K562 (cell line): ENCODE measurements at regions not wholly inside any gene's neighbourhood (a gene's known extent, or its start where the extent isn't known, plus 50 kb on each side); places are given as distances from the start of the nearest gene placed in this dataset.

Experiments used
- ATAC-seq: fragments of 200-7000 bp; cut with Tn5 transposase; 3 replicates; pipeline ENCODE4 v1.9.1; 2020; ENCODE audit warnings: moderate library complexity
- BruUV-seq: library from RNA; stranded (reverse); fragments of 400-500 nt; replicated peaks from 2 replicates; lab custom pipeline; 2021; lab: Mats Ljungman, UMichigan
- CTCF ChIA-PET: fragments of 300-600 bp; formaldehyde crosslinking; extraction: SDS; loops from one replicate; lab custom pipeline; 2021; ENCODE audit warnings: low intra/inter-chr PET ratio; lab: Yijun Ruan, JAX
- POLR2A ChIA-PET: fragments of 300-600, 350-650 bp; sonication (Branson Sonifier 250); formaldehyde crosslinking; extraction: SDS; loops from one replicate; lab custom pipeline; 2021; ENCODE audit warnings: antibody characterized with exemption, inconsistent platforms; lab: Yijun Ruan, JAX
- DNase-seq, 4 experiments: peaks; one replicate each; pipeline versions ENCODE4 v3.0.0 to v3.0.0-alpha.2; 2011 to 2018; ENCODE audit warnings: low spot score in 3 of 4, mixed read lengths in 3 of 4; ENCODE audit errors: extremely low read depth in 1 of 4
- FAIRE-seq: peaks from 2 replicates; lab custom pipeline; 2011; peaks lifted over from hg19 to GRCh38; lab: Jason Lieb, UNC
- H2AFZ ChIP-seq: 2 replicates; pipeline ENCODE4 v1.6.0; 2011; ENCODE audit warnings: low read depth, low read length, control low read depth, inconsistent platforms
- H3K27ac ChIP-seq: fragments of 200-600 bp; 3 replicates; pipeline ENCODE4 v1.8.0; 2011; ENCODE audit warnings: low read depth, mild to moderate bottlenecking, control low read depth, inconsistent platforms, low read length, moderate library complexity, mixed read lengths; ENCODE audit errors: extremely low read depth
- H3K27me3 ChIP-seq, 2 experiments: fragments of 300-600 bp in 1 of 2; 2 replicates in 1 of 2; 3 replicates in 1 of 2; pipeline versions ENCODE4 v1.6.0 to v1.8.0; 2011; ENCODE audit warnings: inconsistent platforms in 2 of 2, low read length in 2 of 2, mild to moderate bottlenecking in 1 of 2, mixed read lengths in 1 of 2, moderate library complexity in 1 of 2; ENCODE audit not compliant: control insufficient read depth in 2 of 2, insufficient read depth in 2 of 2
- H3K36me3 ChIP-seq: fragments of 300-600 bp; 3 replicates; pipeline ENCODE4 v1.8.0; 2011; ENCODE audit warnings: mild to moderate bottlenecking, low read length, inconsistent platforms; ENCODE audit not compliant: control insufficient read depth, insufficient read depth
- H3K4me1 ChIP-seq, 2 experiments: fragments of 200-600 bp in 1 of 2; replicated peaks in 1 of 2; 2 replicates in 1 of 2; 3 replicates in 1 of 2; pipeline versions ENCODE4 v1.5.1 to v1.8.0; 2011; ENCODE audit warnings: inconsistent platforms in 2 of 2, low read length in 2 of 2, mild to moderate bottlenecking in 1 of 2, mixed read lengths in 1 of 2, moderate library complexity in 1 of 2; ENCODE audit not compliant: control insufficient read depth in 2 of 2, insufficient read depth in 2 of 2
- H3K4me2 ChIP-seq: 2 replicates; pipeline ENCODE4 v1.6.1; 2011; ENCODE audit warnings: low read length, control low read depth, inconsistent platforms, mixed read lengths; ENCODE audit not compliant: insufficient read depth
- H3K4me3 ChIP-seq: fragments of 200-600 bp; sonication (generic), shearing (Covaris generic); 2 replicates; pipeline ENCODE4 v1.5.1; 2016; ENCODE audit warnings: control low read depth, inconsistent platforms
- H3K79me2 ChIP-seq: fragments of 200-600 bp; 3 replicates; pipeline ENCODE4 v1.8.0; 2011; ENCODE audit warnings: low read length, inconsistent platforms; ENCODE audit not compliant: control insufficient read depth, insufficient read depth
- H3K9ac ChIP-seq, 2 experiments: 2 replicates each; pipeline versions ENCODE4 v1.6.0 to v1.6.1; 2011; ENCODE audit warnings: low read depth in 2 of 2, low read length in 2 of 2, control low read depth in 1 of 2, inconsistent platforms in 1 of 2, mild to moderate bottlenecking in 1 of 2, mixed read lengths in 1 of 2; ENCODE audit not compliant: insufficient read depth in 1 of 2
- H3K9me1 ChIP-seq: one replicate; pipeline ENCODE4 v1.6.0; 2011; ENCODE audit warnings: inconsistent platforms, mild to moderate bottlenecking, low read length, moderate library complexity; ENCODE audit not compliant: control insufficient read depth, insufficient read depth
- H3K9me3 ChIP-seq: replicated peaks from 2 replicates; pipeline ENCODE4 v1.5.1; 2011; ENCODE audit warnings: low read depth, low read length, inconsistent platforms; ENCODE audit not compliant: control insufficient read depth, insufficient read depth
- H4K20me1 ChIP-seq: replicated peaks from 2 replicates; pipeline ENCODE4 v1.6.1; 2011; ENCODE audit warnings: low read length, inconsistent platforms, mixed read lengths; ENCODE audit not compliant: control insufficient read depth, insufficient read depth
- ESRRA ChIP-seq: fragments of 450-650 bp; IDR thresholded peaks from 2 replicates; pipeline ENCODE4 v1.6.1; 2014; ENCODE audit warnings: low read depth, mild to moderate bottlenecking, moderate library complexity, borderline replicate concordance
- MYC ChIP-seq, 2 experiments: fragments of 250-450 bp in 1 of 2; sonication (Bioruptor Pico) in 1 of 2; IDR thresholded peaks; 2 replicates each; pipeline versions ENCODE4 v1.5.1 to v1.6.1; 2012 to 2021; ENCODE audit warnings: low read depth in 2 of 2, borderline replicate concordance in 1 of 2, improper control_type of control experiment in 1 of 2, low read length in 1 of 2, mild to moderate bottlenecking in 1 of 2, moderate library complexity in 1 of 2
- NFE2 ChIP-seq: IDR thresholded peaks from 2 replicates; pipeline ENCODE4 v1.6.1; 2014; ENCODE audit warnings: antibody characterized with exemption, low read depth
- NFYB ChIP-seq: IDR thresholded peaks from 2 replicates; pipeline ENCODE4 v1.6.1; 2011; ENCODE audit warnings: mild to moderate bottlenecking, moderate library complexity; ENCODE audit not compliant: insufficient read length; ENCODE audit errors: extremely low read depth
- NR2F6 ChIP-seq: fragments of 450-650 bp; formaldehyde crosslinking; IDR thresholded peaks from 2 replicates; pipeline ENCODE4 v1.4.0; 2020; ENCODE audit warnings: mild to moderate bottlenecking
- NRF1 ChIP-seq, 2 experiments: fragments of 450-650 bp; IDR thresholded peaks in 1 of 2; conservative IDR thresholded peaks in 1 of 2; 2 replicates each; pipeline ENCODE4 v1.6.1; 2014; ENCODE audit warnings: mild to moderate bottlenecking in 2 of 2
- POU5F1 ChIP-seq: fragments of 150-350 bp; IDR thresholded peaks from 2 replicates; pipeline ENCODE4 v1.6.1; 2014; ENCODE audit warnings: borderline replicate concordance, low read length, low read depth, mild to moderate bottlenecking; ENCODE audit not compliant: partially characterized antibody
- SRSF1 ChIP-seq: fragments of 200-400 bp; formaldehyde crosslinking; IDR thresholded peaks from 2 replicates; pipeline ENCODE4 v1.6.1; 2017; ENCODE audit warnings: mild to moderate bottlenecking, low read depth, low read length, moderate library complexity
- SRSF9 ChIP-seq: fragments of 200-400 bp; formaldehyde crosslinking; IDR thresholded peaks from 2 replicates; pipeline ENCODE4 v1.6.1; 2017; ENCODE audit warnings: low read depth, low read length, borderline replicate concordance
- WGBS: fragments of 100-300 bp; shearing (Covaris generic); methylation state at CpG from one replicate; pipeline ENCODE4 v1.1.6; 2016; ENCODE audit warnings: low coverage, mixed read lengths; ENCODE audit not compliant: insufficient coverage; ENCODE audit errors: missing lambda C conversion rate; 5-methylcytosine and 5-hydroxymethylcytosine counted together
- in situ Hi-C: fragments of 300-500 bp; cut with MboI; formaldehyde crosslinking; loops from 4 replicates; pipeline ENCODE4 v1.15.0; 2018; ENCODE audit warnings: inconsistent platforms, mixed read lengths
- intact Hi-C: fragments of 100-400 bp; cut with micrococcal nuclease; formaldehyde crosslinking; loops from 2 replicates; pipeline ENCODE4 v1.14.2; 2022

DNA sequence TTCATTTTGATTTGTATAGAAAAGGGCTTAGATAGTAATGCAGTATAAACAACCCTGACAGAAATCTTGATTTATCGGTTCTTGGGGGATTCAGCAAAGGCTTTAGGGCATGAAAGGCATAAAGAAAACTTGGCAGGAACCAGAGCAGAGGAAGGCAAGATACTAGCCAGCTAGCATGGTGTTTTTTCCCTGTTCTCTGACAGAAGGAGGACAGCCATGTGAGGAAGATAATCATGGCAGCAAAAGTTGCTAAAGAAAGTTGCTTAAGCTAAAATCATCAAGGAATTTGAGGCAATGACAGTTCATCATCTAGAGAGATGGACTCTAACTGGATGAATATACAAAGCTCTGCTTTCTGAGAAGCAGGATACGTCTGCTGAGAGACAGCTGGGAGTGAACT is 294.1 kb downstream of the KCNRG start:
- CTCF ChIA-PET = no interaction called here
- intact Hi-C loops (no loop called here), in situ Hi-C loops (no loop called here)
- Histone ChIP-seq H3K27ac (no peak overlapping the region), H4K20me1 (no peaks in the 10 kb centered on the region), H3K4me1 (peaks cover 0 to 18% of the 10 kb centered on the region in 2 experiments; a peak in 2 of 5 replicates), H3K79me2 (peaks cover 3% of the 10 kb centered on the region; the same call in 1 of the 3 replicates), H2AFZ (no peak overlapping the region), H3K4me2 (no peak overlapping the region), H3K27me3 (no peaks in the 10 kb centered on the region), H3K4me3 (no peak overlapping the region), H3K9me1 (no peaks in the 10 kb centered on the region), H3K9me3 (no peaks in the 10 kb centered on the region), H3K9ac (no peak overlapping the region), H3K36me3 (no peaks in the 10 kb centered on the region)
- POLR2A ChIA-PET = interaction anchor here (1.7 kb wide), 1 partner anchor 10 kb away, joined by 7 read pairs; no protein-coding TSS in a partner anchor
- DNase-seq (no peak), FAIRE-seq (no peak), ATAC-seq (no peak)
- 44% methylated on average over 2 of the region's 2 CpGs for WGBS
- no TSS peak for BruUV-seq
- TF ChIP-seq SRSF9 = no peak
- TF ChIP-seq NFYB = no peak

DNA sequence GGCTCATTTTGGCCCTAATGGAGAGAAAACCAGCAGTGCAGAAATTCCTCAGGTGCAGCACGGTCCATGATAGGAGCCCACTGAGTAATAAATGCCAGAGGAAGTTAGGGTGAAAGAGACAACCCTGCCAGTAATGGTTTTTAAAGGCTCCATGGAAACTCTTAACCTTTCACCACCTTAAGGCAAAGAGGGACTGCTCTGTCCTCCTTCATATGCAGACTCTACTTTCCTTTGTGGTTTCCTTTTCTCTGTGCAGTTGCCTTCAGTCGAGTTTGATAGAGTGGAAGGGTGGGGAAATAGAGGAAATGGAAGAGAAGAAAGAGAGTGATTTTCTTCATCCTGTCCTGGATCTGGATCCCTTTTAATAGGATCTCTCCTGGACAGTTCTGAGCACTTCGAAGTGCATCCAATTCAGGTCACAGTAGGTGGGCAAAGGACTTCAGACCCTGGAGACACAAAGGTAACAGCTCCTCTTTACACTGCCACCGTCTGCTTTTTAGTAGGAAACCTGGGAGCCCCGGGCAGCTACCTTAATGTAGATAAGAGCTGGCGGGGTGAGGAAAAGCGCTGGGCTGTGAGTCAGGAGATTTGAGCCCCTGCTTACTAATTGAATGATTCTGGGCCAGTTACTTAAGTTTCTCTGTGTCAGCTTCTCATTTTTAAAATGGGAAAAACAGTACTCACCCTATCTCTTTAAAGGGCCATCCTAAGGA is 294.8 kb downstream of the KCNRG start:
- no peaks in the 10 kb centered on the region for H3K27me3 ChIP-seq
- H3K36me3 ChIP-seq = no peaks in the 10 kb centered on the region
- peaks cover 0 to 18% of the 10 kb centered on the region in 2 experiments; a peak in 2 of 5 replicates for H3K4me1 ChIP-seq
- H3K79me2 ChIP-seq = peaks cover 3% of the 10 kb centered on the region; the same call in 1 of the 3 replicates
- H2AFZ ChIP-seq = no peak overlapping the region
- no peak overlapping the region for H3K4me3 ChIP-seq
- ChIA-PET POLR2A (interaction anchor here (0.7 to 1.7 kb wide), 2 partner anchors 9 to 10 kb away, joined by 3 to 7 read pairs; no protein-coding TSS in a partner anchor), CTCF (no interaction called here)
- H4K20me1 ChIP-seq = no peaks in the 10 kb centered on the region
- no peaks in the 10 kb centered on the region for H3K9me3 ChIP-seq
- no TSS peak for BruUV-seq
- H3K9ac ChIP-seq = no peak overlapping the region
- peak in 2 of 4 experiments; percentile 51 to 57 for DNase-seq
- 6% methylated on average over 7 of the region's 7 CpGs for WGBS
- H3K27ac ChIP-seq = no peak overlapping the region
- peak; percentile 51 for FAIRE-seq
- TF ChIP-seq NFE2 (0 out of 2 replicates have a peak, but pooled peaks have one; percentile 30), POU5F1 (no peak), MYC (IDR thresholded peaks at IDR 0.05; ENCODE audit: low read depth, low read length) (no peak), MYC (CRISPR knock-in tag; IDR thresholded peaks at IDR 0.05; ENCODE audit: borderline replicate concordance, low read depth) (no peak), ESRRA (no peak), NR2F6 (CRISPR knock-in tag) (no peak), NRF1 (conservative IDR thresholded peaks at IDR 0.05 in 1 of 2, IDR thresholded peaks at IDR 0.05 in 1 of 2) (no peak), SRSF1 (no peak)
- peak; percentile 86 for ATAC-seq
- in situ Hi-C loops (no loop called here), intact Hi-C loops (loop anchor here (10.0 kb wide), 1 partner anchor 225 kb away; no protein-coding TSS in a partner anchor)
- H3K9me1 ChIP-seq = no peaks in the 10 kb centered on the region
- H3K4me2 ChIP-seq = peak overlapping the region; percentile 57
